ENCODE measurements at regions not wholly inside any gene's neighbourhood (a gene's known extent, or its start where the extent isn't known, plus 50 kb on each side); places are given as distances from the start of the nearest gene placed in this dataset.

DNA sequence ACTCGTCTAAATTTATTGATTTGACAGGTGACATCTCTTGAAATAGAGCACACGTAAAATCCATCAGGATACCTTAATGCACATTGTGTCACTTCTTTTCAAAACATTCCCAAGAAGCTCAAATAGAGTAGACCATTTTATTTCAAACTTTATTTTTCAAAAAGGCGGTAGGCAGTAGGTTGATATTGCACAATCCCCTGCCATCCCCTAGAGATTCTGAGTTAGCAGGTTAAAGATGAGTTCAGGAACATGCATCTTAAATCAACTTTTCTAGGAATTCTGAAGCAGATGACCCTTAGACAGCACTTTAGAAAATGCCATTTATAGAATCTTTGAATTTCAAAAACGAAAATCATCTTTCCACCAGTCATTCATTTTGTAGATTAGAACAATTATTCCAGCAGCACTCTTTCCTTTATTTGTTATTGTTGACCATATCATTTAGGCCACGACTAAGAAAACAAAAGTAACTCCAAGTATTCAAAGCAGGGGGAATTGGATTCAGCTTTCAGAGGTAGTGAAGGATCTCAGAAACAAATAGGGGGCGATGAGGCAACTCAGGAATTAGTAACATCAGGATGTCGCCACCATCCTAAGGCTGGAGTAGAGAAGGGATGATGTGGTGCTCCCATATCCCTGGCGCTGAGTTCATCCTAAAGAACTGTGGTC, 198.2 kb upstream of the MCTP2 start:
- TF ChIP-seq, protein P1, sequence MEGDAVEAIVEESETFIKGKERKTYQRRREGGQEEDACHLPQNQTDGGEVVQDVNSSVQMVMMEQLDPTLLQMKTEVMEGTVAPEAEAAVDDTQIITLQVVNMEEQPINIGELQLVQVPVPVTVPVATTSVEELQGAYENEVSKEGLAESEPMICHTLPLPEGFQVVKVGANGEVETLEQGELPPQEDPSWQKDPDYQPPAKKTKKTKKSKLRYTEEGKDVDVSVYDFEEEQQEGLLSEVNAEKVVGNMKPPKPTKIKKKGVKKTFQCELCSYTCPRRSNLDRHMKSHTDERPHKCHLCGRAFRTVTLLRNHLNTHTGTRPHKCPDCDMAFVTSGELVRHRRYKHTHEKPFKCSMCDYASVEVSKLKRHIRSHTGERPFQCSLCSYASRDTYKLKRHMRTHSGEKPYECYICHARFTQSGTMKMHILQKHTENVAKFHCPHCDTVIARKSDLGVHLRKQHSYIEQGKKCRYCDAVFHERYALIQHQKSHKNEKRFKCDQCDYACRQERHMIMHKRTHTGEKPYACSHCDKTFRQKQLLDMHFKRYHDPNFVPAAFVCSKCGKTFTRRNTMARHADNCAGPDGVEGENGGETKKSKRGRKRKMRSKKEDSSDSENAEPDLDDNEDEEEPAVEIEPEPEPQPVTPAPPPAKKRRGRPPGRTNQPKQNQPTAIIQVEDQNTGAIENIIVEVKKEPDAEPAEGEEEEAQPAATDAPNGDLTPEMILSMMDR (IDR thresholded peaks at IDR 0.05): no peak
- TF ChIP-seq TAF1 (IDR thresholded peaks at IDR 0.05; ENCODE audit: borderline replicate concordance, low read depth, low read length) (no peak), EP300 (IDR thresholded peaks at IDR 0.05; ENCODE audit: borderline replicate concordance in 1 of 2, low read depth in 1 of 2, low read length in 1 of 2) (no peak), TEAD4 (IDR thresholded peaks at IDR 0.05; ENCODE audit: borderline replicate concordance, insufficient read depth) (no peak), POLR2AphosphoS5 (IDR thresholded peaks at IDR 0.05; ENCODE audit: low read depth, low read length) (no peak), FOXM1 (IDR thresholded peaks at IDR 0.05; ENCODE audit: low read depth) (no peak), MAX (IDR thresholded peaks at IDR 0.05; ENCODE audit: low read depth) (no peak)

Data from SK-N-SH (cell line).